ENCODE measurements at regions not wholly inside any gene's neighbourhood (a gene's known extent, or its start where the extent isn't known, plus 50 kb on each side); places are given as distances from the start of the nearest gene placed in this dataset.

DNA sequence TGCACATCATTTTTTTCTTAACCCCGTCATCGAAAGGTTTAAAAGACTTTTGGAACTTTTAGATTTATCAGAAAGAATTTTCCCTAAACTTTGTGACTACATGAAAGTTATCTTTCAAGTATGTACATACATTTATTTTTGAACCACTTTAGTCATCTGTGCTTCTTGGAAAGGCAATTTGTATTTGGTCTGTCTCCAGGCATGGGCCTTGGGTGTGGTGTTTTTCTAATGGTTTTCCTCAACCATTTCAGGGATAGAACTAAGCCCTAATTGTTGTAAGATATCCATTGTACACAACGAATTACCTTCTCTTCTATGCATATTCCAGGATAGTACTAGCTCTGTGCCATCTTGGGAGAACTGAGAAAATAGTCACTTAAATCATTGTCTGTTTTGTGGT, 191.5 kb upstream of the RPL34 start:
- TF ChIP-seq, protein P1, sequence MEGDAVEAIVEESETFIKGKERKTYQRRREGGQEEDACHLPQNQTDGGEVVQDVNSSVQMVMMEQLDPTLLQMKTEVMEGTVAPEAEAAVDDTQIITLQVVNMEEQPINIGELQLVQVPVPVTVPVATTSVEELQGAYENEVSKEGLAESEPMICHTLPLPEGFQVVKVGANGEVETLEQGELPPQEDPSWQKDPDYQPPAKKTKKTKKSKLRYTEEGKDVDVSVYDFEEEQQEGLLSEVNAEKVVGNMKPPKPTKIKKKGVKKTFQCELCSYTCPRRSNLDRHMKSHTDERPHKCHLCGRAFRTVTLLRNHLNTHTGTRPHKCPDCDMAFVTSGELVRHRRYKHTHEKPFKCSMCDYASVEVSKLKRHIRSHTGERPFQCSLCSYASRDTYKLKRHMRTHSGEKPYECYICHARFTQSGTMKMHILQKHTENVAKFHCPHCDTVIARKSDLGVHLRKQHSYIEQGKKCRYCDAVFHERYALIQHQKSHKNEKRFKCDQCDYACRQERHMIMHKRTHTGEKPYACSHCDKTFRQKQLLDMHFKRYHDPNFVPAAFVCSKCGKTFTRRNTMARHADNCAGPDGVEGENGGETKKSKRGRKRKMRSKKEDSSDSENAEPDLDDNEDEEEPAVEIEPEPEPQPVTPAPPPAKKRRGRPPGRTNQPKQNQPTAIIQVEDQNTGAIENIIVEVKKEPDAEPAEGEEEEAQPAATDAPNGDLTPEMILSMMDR (IDR thresholded peaks at IDR 0.05; ENCODE audit: insufficient read depth, low read length, poor library complexity, severe bottlenecking): no peak
- TF ChIP-seq EZH2phosphoT487 (conservative IDR thresholded peaks at IDR 0.05; ENCODE audit: low read length): no peak

All from SU-DHL-6 (cell line).